Karpas-422 (cell line): ENCODE measurements at regions not wholly inside any gene's neighbourhood (a gene's known extent, or its start where the extent isn't known, plus 50 kb on each side); places are given as distances from the start of the nearest gene placed in this dataset. TPM values are rescaled to one million over a fixed set of nuclear protein-coding genes. Genes with fewer than 3 reads are reported as not detected.

Experiments
- DNase-seq: peaks from one replicate; pipeline ENCODE4 v3.0.0-alpha.2; 2015
- H2AFZ ChIP-seq: fragments of 200-600 bp; sonication (generic); 2 replicates; pipeline ENCODE4 v1.6.1; 2014; ENCODE audit warnings: antibody characterized with exemption, low read length, mixed read lengths
- H3K27ac ChIP-seq: fragments of 200-600 bp; sonication (generic); 2 replicates; pipeline ENCODE4 v1.5.1; 2014; ENCODE audit warnings: mild to moderate bottlenecking, low read length, moderate library complexity
- H3K27me3 ChIP-seq: fragments of 200-600 bp; sonication (generic); 2 replicates; pipeline ENCODE4 v1.6.1; 2014; ENCODE audit warnings: low read length, mixed read lengths
- H3K36me3 ChIP-seq: fragments of 200-600 bp; sonication (generic); 2 replicates; pipeline ENCODE4 v1.6.1; 2014; ENCODE audit warnings: low read length, mixed read lengths; ENCODE audit not compliant: insufficient read depth
- H3K4me1 ChIP-seq: fragments of 200-600 bp; sonication (generic); 2 replicates; pipeline ENCODE4 v1.6.1; 2014; ENCODE audit warnings: mild to moderate bottlenecking, low read length, mixed read lengths
- H3K4me2 ChIP-seq: fragments of 200-600 bp; sonication (generic); 2 replicates; pipeline ENCODE4 v1.6.1; 2014; ENCODE audit warnings: low read length, low read depth, mild to moderate bottlenecking; ENCODE audit not compliant: poor library complexity, severe bottlenecking
- H3K4me3 ChIP-seq: fragments of 200-600 bp; sonication (generic); 2 replicates; pipeline ENCODE4 v1.5.1; 2014; ENCODE audit warnings: mild to moderate bottlenecking, antibody characterized with exemption, low read length, mixed read lengths
- H3K79me2 ChIP-seq: fragments of 200-600 bp; sonication (generic); 2 replicates; pipeline ENCODE4 v1.6.1; 2014; ENCODE audit warnings: mild to moderate bottlenecking, low read length, mixed read lengths
- H3K9ac ChIP-seq: fragments of 200-600 bp; sonication (generic); 2 replicates; pipeline ENCODE4 v1.6.0; 2014; ENCODE audit warnings: low read length
- H3K9me2 ChIP-seq: fragments of 200-600 bp; sonication (generic), shearing (Covaris generic); replicated peaks from 2 replicates; pipeline ENCODE4 v1.6.0; 2014; ENCODE audit warnings: mild to moderate bottlenecking, low read length, moderate library complexity; ENCODE audit not compliant: insufficient read depth
- H3K9me3 ChIP-seq: fragments of 300-700, 200-600 bp; sonication (generic); 2 replicates; pipeline ENCODE4 v1.6.1; 2014; ENCODE audit warnings: low read length, mixed read lengths
- H4K20me1 ChIP-seq: fragments of 200-600 bp; sonication (generic); 2 replicates; pipeline ENCODE4 v1.6.1; 2014; ENCODE audit warnings: mild to moderate bottlenecking, antibody characterized with exemption, low read length, low read depth; ENCODE audit not compliant: insufficient read depth
- small RNA-seq: library from RNA; depleted of rRNA; stranded (forward); fragments of <200 nt; gene quantifications from one replicate; pipeline ENCODE3, GENCODE V24; 2014

GRCh38 chr10:3838460-3839437, 53.7 kb upstream of the KLF6 start:
- Histone ChIP-seq H3K27me3 (no peaks in the 10 kb centered on the region), H2AFZ (no peak overlapping the region), H3K4me3 (no peak overlapping the region), H3K36me3 (no peaks in the 10 kb centered on the region), H4K20me1 (no peaks in the 10 kb centered on the region), H3K9ac (no peak overlapping the region), H3K27ac (no peak overlapping the region), H3K79me2 (no peaks in the 10 kb centered on the region), H3K9me3 (no peaks in the 10 kb centered on the region), H3K4me1 (no peaks in the 10 kb centered on the region), H3K4me2 (no peak overlapping the region), H3K9me2 (no peaks in the 10 kb centered on the region)
- no peak for DNase-seq

GRCh38 chr10:3837647-3838459, 52.8 kb upstream of the KLF6 start:
- H3K36me3 ChIP-seq, result no peaks in the 10 kb centered on the region
- H3K4me2 ChIP-seq, result no peak overlapping the region
- H4K20me1 ChIP-seq, result no peaks in the 10 kb centered on the region
- no peaks in the 10 kb centered on the region for H3K9me3 ChIP-seq
- H3K9ac ChIP-seq, result no peak overlapping the region
- DNase-seq, result no peak
- H3K4me1 ChIP-seq, result no peaks in the 10 kb centered on the region
- H3K4me3 ChIP-seq, result no peak overlapping the region
- H2AFZ ChIP-seq, result no peak overlapping the region
- no peaks in the 10 kb centered on the region for H3K9me2 ChIP-seq
- H3K79me2 ChIP-seq, result no peaks in the 10 kb centered on the region
- no peaks in the 10 kb centered on the region for H3K27me3 ChIP-seq
- no peak overlapping the region for H3K27ac ChIP-seq

- no peak overlapping the region for H2AFZ ChIP-seq
- no peak overlapping the region for H3K4me2 ChIP-seq
- no peak overlapping the region for H3K4me3 ChIP-seq
- H3K79me2 ChIP-seq, result no peaks in the 10 kb centered on the region
- no peaks in the 10 kb centered on the region for H4K20me1 ChIP-seq
- no peaks in the 10 kb centered on the region for H3K36me3 ChIP-seq
- no peak overlapping the region for H3K27ac ChIP-seq
- DNase-seq, result no peak
- H3K4me1 ChIP-seq, result no peaks in the 10 kb centered on the region
- H3K9me2 ChIP-seq, result no peaks in the 10 kb centered on the region
- H3K27me3 ChIP-seq, result no peaks in the 10 kb centered on the region
- no peaks in the 10 kb centered on the region for H3K9me3 ChIP-seq
- H3K9ac ChIP-seq, result no peak overlapping the region
These were observed 51.3 kb upstream of the KLF6 start for GRCh38 chr10:3836222-3836820.

- no peak overlapping the region for H2AFZ ChIP-seq
- H3K9me3 ChIP-seq, result no peaks in the 10 kb centered on the region
- no peak overlapping the region for H3K9ac ChIP-seq
- H4K20me1 ChIP-seq, result no peaks in the 10 kb centered on the region
- H3K4me1 ChIP-seq, result no peaks in the 10 kb centered on the region
- H3K27me3 ChIP-seq, result no peaks in the 10 kb centered on the region
- H3K27ac ChIP-seq, result no peak overlapping the region
- H3K4me3 ChIP-seq, result no peak overlapping the region
- H3K36me3 ChIP-seq, result no peaks in the 10 kb centered on the region
- no peaks in the 10 kb centered on the region for H3K9me2 ChIP-seq
- no peaks in the 10 kb centered on the region for H3K79me2 ChIP-seq
- no peak for DNase-seq
- H3K4me2 ChIP-seq, result no peak overlapping the region
These were observed 50.8 kb upstream of the KLF6 start for GRCh38 chr10:3835770-3836169.

- Histone ChIP-seq H3K4me3 (no peak overlapping the region), H3K36me3 (no peaks in the 10 kb centered on the region), H3K27ac (no peak overlapping the region), H2AFZ (no peak overlapping the region), H3K9me3 (no peaks in the 10 kb centered on the region), H3K9me2 (no peaks in the 10 kb centered on the region), H3K79me2 (no peaks in the 10 kb centered on the region), H4K20me1 (no peaks in the 10 kb centered on the region), H3K27me3 (no peaks in the 10 kb centered on the region), H3K9ac (no peak overlapping the region), H3K4me2 (no peak overlapping the region), H3K4me1 (no peaks in the 10 kb centered on the region)
- DNase-seq, result no peak
These were observed 49.9 kb upstream of the KLF6 start for GRCh38 chr10:3834947-3835346.

Small RNAs in the stretch of these regions (small RNA-seq; reads per million reads assigned to genes)
- gene MIR6078 (not detected), gene RNU6-163P (not detected)
